GM18517 (cell line): ENCODE measurements at regions not wholly inside any gene's neighbourhood (a gene's known extent, or its start where the extent isn't known, plus 50 kb on each side); places are given as distances from the start of the nearest gene placed in this dataset.

Experiments
- ATAC-seq: cut with Tn5 transposase; IDR thresholded peaks from one replicate; pipeline ENCODE4 v1.9.1; 2021; ENCODE audit warnings: mild to moderate bottlenecking, moderate library complexity; ENCODE audit not compliant: unreplicated experiment

- ATAC-seq, result no peak
Measured at GRCh38 chr6:134866563-134866962, 83.3 kb downstream of the ALDH8A1 start.

GRCh38 chr6:134864558-134864957 is 85.3 kb downstream of the ALDH8A1 start:
- ATAC-seq, result no peak

GRCh38 chr6:134863763-134864510 is 86.0 kb downstream of the ALDH8A1 start:
- no peak for ATAC-seq

- ATAC-seq, result no peak
Measured at GRCh38 chr6:134854366-134854765, 95.5 kb downstream of the ALDH8A1 start.

GRCh38 chr6:134853111-134854055 is 96.5 kb downstream of the ALDH8A1 start:
- no peak for ATAC-seq

- no peak for ATAC-seq
Measured at GRCh38 chr6:134851548-134851947, 98.4 kb downstream of the ALDH8A1 start.

DNA sequence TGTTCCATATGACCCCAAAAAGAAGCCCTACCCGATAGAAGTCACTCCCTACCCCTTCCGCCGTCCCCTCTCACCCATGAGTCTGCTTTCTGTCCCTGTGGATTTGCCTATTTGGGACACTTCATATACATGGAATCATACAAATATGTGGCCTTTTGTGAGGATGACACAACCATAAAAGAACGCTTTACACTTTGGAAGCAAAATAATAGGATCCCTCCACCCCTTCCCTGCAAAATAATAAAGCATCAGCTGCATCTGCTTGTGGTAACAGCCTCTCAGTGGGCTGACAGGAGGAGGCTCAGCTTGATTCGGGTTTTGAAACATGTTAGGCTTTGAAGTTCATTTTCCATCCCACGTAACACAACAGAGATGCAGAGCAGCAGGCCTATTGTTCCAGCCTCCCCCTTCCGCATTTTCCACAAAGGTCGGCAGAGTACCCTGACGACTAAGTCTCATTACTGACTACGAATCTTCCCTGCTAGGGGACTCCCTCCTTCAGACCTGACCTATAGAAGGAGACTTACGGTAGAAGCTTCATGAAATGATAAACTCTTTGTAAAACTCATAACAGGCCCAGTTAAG is 99.1 kb downstream of the ALDH8A1 start:
- ATAC-seq, result no peak

- ATAC-seq, result no peak
Measured at GRCh38 chr6:134849920-134850447, 99.9 kb downstream of the ALDH8A1 start.

DNA sequence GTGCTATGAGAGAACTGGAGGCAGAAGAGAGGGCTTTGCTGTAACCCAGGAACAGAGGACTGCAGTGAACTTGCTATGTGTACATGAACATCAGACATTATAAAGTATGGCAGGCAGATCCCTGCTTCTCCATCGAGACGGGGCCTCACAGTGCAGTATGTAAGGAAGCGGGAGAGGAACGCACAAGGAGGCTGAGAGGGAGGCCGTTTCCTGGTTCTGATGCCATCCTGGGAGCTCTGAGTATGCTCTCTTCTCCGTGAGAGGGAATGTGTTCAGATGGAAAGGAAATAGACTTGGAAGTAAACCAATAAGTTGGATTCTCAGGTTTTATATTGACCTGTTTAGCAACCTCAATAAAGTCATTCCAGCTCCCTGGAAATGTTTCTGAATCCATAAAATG is 101.8 kb downstream of the ALDH8A1 start:
- ATAC-seq, result no peak

- ATAC-seq, result no peak
Measured at GRCh38 chr6:134846865-134847264, 103.0 kb downstream of the ALDH8A1 start.

DNA sequence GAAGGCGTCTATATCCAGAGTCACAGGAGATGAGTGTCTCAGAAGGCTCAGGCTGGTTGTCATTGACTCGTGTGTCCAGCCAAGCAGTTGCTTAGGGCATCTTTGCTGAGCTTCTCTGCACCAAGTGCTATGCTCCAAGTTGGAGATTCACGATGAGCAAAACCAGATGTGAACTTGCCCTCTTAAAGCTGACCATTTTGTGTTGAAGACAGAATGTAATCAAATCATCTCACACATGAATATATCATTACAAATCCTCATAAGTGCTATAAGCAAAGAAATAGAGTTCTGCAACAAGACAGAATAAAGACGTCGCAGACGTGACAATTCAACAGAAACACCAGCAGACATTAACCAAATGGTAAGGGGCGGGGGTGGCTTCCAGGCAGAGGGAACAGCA is 103.9 kb downstream of the ALDH8A1 start:
- no peak for ATAC-seq

GRCh38 chr6:134844120-134844519 is 105.8 kb downstream of the ALDH8A1 start:
- no peak for ATAC-seq

DNA sequence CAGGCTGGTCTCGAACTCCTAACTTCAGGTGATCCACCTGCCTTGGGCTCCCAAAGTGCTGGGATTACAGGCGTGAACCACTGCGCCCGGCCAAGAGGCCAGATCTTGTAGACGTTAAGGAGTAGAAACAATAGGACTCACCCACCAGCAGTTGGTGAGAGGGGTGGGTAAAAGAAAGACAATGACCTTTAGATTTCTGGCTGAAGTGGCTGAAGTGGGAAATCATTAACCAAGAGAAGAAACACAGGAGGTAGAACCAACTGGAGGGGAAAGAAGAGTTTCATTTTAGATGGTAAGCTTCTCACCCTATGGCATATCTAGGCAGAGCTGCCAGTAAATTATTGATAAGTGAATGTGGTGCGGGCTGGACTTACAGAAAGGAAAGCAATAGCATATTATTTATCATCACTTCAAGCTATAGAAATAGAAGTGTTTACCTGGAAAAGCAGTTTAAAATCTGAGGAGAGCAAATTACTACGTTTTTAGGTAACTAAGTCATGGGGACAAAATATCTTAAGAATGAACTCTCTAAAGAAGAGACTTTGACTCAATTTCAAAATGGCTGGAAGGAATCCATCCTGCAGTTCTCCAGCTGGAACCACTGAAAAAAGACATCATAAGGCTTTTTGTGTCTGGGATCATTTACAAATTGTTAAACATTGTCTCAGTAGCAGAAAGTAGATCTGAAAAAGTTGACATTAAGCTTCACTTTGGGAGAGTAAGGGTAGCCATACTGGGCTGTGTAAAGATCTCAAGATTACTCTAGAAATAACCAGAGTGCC is 109.6 kb downstream of the ALDH8A1 start:
- ATAC-seq, result no peak

GRCh38 chr6:134835993-134836392 is 113.9 kb downstream of the ALDH8A1 start:
- no peak for ATAC-seq

- ATAC-seq, result no peak
Measured at GRCh38 chr6:134830940-134831339, 119.0 kb downstream of the ALDH8A1 start.

DNA sequence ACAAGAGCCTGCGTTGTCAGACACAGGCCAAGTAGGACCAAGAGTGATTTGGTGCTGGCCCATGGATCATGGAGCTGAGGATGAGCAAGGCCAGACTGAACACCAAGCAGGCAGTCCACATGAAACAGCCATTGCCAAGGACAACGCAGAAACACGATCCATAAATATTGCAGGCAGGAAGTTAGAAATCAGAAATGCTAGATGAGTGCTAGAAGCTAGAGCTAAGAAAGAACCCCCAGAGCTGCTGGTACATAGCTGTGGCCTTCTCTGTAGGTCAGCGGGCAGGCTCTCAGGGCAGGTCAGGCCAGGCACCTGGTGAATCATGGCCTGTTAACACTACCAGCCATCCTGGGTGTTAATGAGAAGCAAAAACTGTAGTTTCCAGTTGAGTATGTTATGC is 119.7 kb downstream of the ALDH8A1 start:
- ATAC-seq, result no peak

DNA sequence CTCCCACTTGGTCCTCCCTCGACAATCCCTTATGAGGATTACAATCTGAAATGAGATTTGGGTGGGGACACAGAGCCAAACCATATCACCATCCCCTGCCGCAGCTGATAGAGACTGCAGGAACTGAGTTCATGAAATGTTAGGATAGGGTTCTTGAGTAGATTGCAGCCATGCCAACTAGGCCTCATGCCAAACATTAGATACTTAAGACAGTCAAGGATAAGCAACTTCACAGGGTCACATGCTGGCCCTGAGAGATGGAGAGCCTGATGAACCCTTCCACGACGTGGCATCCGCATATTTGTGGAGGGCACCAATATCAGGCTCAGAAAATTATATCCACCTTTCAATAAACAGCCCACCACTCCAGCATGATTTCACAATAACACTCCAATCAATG is 121.3 kb downstream of the ALDH8A1 start:
- no peak for ATAC-seq

DNA sequence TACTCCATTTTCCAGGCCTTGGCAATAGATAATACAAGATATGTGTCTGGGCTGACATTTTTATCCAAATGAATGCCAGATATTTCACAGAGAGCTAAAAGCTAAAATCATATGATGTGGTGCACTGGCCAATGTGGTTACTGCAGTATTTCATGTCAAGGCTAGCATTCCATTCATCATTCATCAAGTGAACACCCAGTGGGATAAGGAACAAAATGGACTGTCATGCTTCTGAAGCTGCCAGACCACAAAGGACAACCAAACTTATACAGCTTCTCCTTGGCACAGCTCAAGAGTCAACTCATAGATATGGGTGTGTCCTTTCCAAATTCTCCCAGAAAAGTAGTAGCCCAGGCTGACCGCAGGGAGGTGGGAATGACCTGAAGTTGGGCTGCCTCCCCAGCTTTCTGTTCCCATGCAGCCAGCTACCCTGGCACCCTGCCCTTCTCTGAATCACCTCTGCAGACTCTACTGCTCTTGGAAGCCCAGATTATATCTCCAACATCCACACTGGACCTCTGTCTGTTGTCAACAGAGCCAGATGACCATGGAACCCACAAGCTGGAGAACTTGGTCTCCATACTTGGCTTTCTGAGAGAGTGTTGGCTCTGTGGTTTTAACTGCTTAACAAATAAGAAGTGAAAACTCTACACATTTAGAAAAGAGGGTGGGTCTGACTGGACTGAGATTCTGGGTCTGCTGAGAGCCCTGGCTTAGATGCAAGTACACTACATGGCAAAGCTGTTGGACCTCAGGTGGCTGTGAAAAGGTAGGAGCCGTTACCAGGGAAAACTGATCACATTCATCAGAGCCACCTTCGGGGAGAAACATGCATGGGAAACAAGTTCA is 122.8 kb downstream of the ALDH8A1 start:
- ATAC-seq, result no peak

DNA sequence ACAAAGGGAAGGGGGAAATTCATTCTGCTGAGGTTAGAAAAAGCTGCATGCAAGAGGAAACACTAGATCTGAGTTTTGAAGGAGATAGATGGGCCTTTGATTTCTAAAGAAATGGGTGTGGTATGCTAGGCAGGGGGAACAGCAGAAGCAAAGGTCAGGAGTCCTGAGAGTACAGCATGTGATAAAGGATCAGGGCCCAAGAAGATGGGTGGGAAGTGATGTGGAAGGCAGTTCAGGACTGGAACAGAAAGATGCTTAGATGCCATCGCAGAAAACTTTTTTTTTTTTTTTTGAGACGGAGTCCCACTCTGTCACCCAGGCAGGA is 126.2 kb downstream of the ALDH8A1 start:
- ATAC-seq, result no peak
